HG02610 (cell line): ENCODE measurements at regions not wholly inside any gene's neighbourhood (a gene's known extent, or its start where the extent isn't known, plus 50 kb on each side); places are given as distances from the start of the nearest gene placed in this dataset.

Experiments used
- ATAC-seq: cut with Tn5 transposase; IDR thresholded peaks from one replicate; pipeline ENCODE4 v1.9.1; 2021; ENCODE audit warnings: mild to moderate bottlenecking, moderate library complexity; ENCODE audit not compliant: unreplicated experiment

GRCh38 chr4:149296503-149296902 is 519.1 kb downstream of the IQCM start:
- ATAC-seq = no peak

- no peak for ATAC-seq
Measured at GRCh38 chr4:149296084-149296483, 519.6 kb downstream of the IQCM start.

GRCh38 chr4:149294601-149295000 is 521.0 kb downstream of the IQCM start:
- no peak for ATAC-seq

- no peak for ATAC-seq
Measured at GRCh38 chr4:149293046-149293649, 522.5 kb downstream of the IQCM start.

GRCh38 chr4:149292425-149293007 is 523.1 kb downstream of the IQCM start:
- ATAC-seq = no peak

- ATAC-seq = no peak
Measured at GRCh38 chr4:149291463-149291862, 524.2 kb downstream of the IQCM start.

- no peak for ATAC-seq
Measured at GRCh38 chr4:149280806-149281205, 534.8 kb downstream of the IQCM start.

GRCh38 chr4:149279776-149280175 is 535.9 kb downstream of the IQCM start:
- no peak for ATAC-seq

GRCh38 chr4:149279331-149279730 is 536.3 kb downstream of the IQCM start:
- ATAC-seq = no peak

- no peak for ATAC-seq
Measured at GRCh38 chr4:149277705-149278104, 537.9 kb downstream of the IQCM start.

GRCh38 chr4:149269835-149270234 is 545.8 kb downstream of the IQCM start:
- ATAC-seq = no peak

- ATAC-seq = no peak
Measured at GRCh38 chr4:149266301-149266700, 549.3 kb downstream of the IQCM start.

GRCh38 chr4:149265645-149266044 is 550.0 kb downstream of the IQCM start:
- ATAC-seq = no peak

- ATAC-seq = peak; percentile 84
Measured at GRCh38 chr4:149264093-149264733, 551.4 kb downstream of the IQCM start.

- ATAC-seq = no peak
Measured at GRCh38 chr4:149248191-149248764, 567.4 kb downstream of the IQCM start.

GRCh38 chr4:149247164-149247563 is 568.5 kb downstream of the IQCM start:
- ATAC-seq = no peak

- no peak for ATAC-seq
Measured at GRCh38 chr4:149245333-149245732, 570.3 kb downstream of the IQCM start.

GRCh38 chr4:149238097-149238496 is 577.5 kb downstream of the IQCM start:
- no peak for ATAC-seq

GRCh38 chr4:149234798-149235197 is 580.8 kb downstream of the IQCM start:
- ATAC-seq = no peak

- ATAC-seq = no peak
Measured at GRCh38 chr4:149223659-149224058, 592.0 kb downstream of the IQCM start.

GRCh38 chr4:149218672-149219071 is 597.0 kb downstream of the IQCM start:
- no peak for ATAC-seq

GRCh38 chr4:149214301-149214700 is 601.3 kb downstream of the IQCM start:
- no peak for ATAC-seq
